GM12878 (cell line): ENCODE measurements at regions not wholly inside any gene's neighbourhood (a gene's known extent, or its start where the extent isn't known, plus 50 kb on each side); places are given as distances from the start of the nearest gene placed in this dataset.

Source experiments
- ATAC-seq: fragments of 200-7000 bp; cut with Tn5 transposase; 3 replicates; pipeline ENCODE4 v1.9.1; 2020; ENCODE audit warnings: mild to moderate bottlenecking, moderate library complexity
- BruUV-seq: library from RNA; stranded (reverse); fragments of 400-500 nt; replicated peaks from 2 replicates; lab custom pipeline; 2021; lab: Mats Ljungman, UMichigan
- CTCF ChIA-PET: fragments of 300-600 bp; sonication (Branson Sonifier 250); formaldehyde crosslinking; extraction: SDS; loops from one replicate; lab custom pipeline; 2021; ENCODE audit warnings: inconsistent platforms; lab: Yijun Ruan, JAX
- POLR2A ChIA-PET: fragments of 350-600 bp; formaldehyde crosslinking; extraction: SDS; loops from one replicate; lab custom pipeline; 2021; ENCODE audit warnings: inconsistent platforms; lab: Charles Lee
- RAD21 ChIA-PET: fragments of 300-600 bp; sonication (Branson Sonifier 250); formaldehyde crosslinking; loops from one replicate; lab custom pipeline; 2023; ENCODE audit warnings: antibody characterized with exemption; ENCODE audit not compliant: unreplicated experiment; lab: Charles Lee
- SMC1A ChIA-PET: fragments of 300-600 bp; sonication (Branson Sonifier 250); formaldehyde crosslinking; loops from one replicate; lab custom pipeline; 2023; ENCODE audit not compliant: unreplicated experiment, uncharacterized antibody; lab: Charles Lee
- DNase-seq: peaks from one replicate; pipeline ENCODE4 v3.0.0-alpha.2; 2011; ENCODE audit warnings: low read depth, low spot score
- FAIRE-seq: peaks from 3 replicates; lab custom pipeline; 2011; peaks lifted over from hg19 to GRCh38; lab: Jason Lieb, UNC
- H2AFZ ChIP-seq: 2 replicates; pipeline ENCODE4 v1.6.0; 2011; ENCODE audit warnings: low read depth, low read length, control low read depth; ENCODE audit not compliant: control insufficient read depth
- H3K27ac ChIP-seq: 2 replicates; pipeline ENCODE4 v1.5.1; 2011; ENCODE audit warnings: control low read depth; ENCODE audit not compliant: control insufficient read depth, insufficient read depth
- H3K27me3 ChIP-seq, 2 experiments: replicated peaks in 1 of 2; 2 replicates each; pipeline versions ENCODE4 v1.6.0 to v1.6.1; 2011; ENCODE audit warnings: low read length in 1 of 2; ENCODE audit not compliant: control insufficient read depth in 2 of 2, insufficient read depth in 2 of 2
- H3K36me3 ChIP-seq, 2 experiments: 2 replicates each; pipeline ENCODE4 v1.5.1; 2011; ENCODE audit warnings: low read length in 1 of 2; ENCODE audit not compliant: control insufficient read depth in 2 of 2, insufficient read depth in 2 of 2
- H3K4me1 ChIP-seq: 2 replicates; pipeline ENCODE4 v1.6.1; 2011; ENCODE audit warnings: mild to moderate bottlenecking, low read length, moderate library complexity, mixed read lengths; ENCODE audit not compliant: control insufficient read depth, insufficient read depth
- H3K4me2 ChIP-seq: 2 replicates; pipeline ENCODE4 v1.6.0; 2011; ENCODE audit warnings: control low read depth; ENCODE audit not compliant: control insufficient read depth, insufficient read depth
- H3K4me3 ChIP-seq: fragments of 200-600 bp; sonication (generic); 2 replicates; pipeline ENCODE4 v1.5.1; 2016
- H3K79me2 ChIP-seq: 2 replicates; pipeline ENCODE4 v1.6.0; 2011; ENCODE audit warnings: low read length; ENCODE audit not compliant: control insufficient read depth, insufficient read depth
- H3K9ac ChIP-seq: 2 replicates; pipeline ENCODE4 v1.8.0; 2011; ENCODE audit warnings: low read length, control low read depth, mixed read lengths; ENCODE audit not compliant: control insufficient read depth, insufficient read depth
- H3K9me3 ChIP-seq: replicated peaks from 3 replicates; pipeline ENCODE4 v1.5.1; 2011; ENCODE audit warnings: mild to moderate bottlenecking, low read length; ENCODE audit not compliant: control insufficient read depth, insufficient read depth
- H4K20me1 ChIP-seq: 2 replicates; pipeline ENCODE4 v1.6.0; 2011; ENCODE audit not compliant: control insufficient read depth, insufficient read depth
- BMI1 ChIP-seq: fragments of 450-650 bp; IDR thresholded peaks from 2 replicates; pipeline ENCODE4 v1.6.1; 2016; ENCODE audit warnings: mild to moderate bottlenecking, moderate library complexity, borderline replicate concordance
- CHD1 ChIP-seq: IDR thresholded peaks from 2 replicates; pipeline ENCODE4 v1.6.1; 2012; ENCODE audit warnings: low read depth, low read length, improper control_type of control experiment
- DPF2 ChIP-seq: fragments of 450-650 bp; IDR thresholded peaks from 2 replicates; pipeline ENCODE4 v1.6.1; 2017; ENCODE audit warnings: mild to moderate bottlenecking
- HDAC6 ChIP-seq: fragments of 200-600 bp; sonication (generic); IDR thresholded peaks from one replicate; pipeline ENCODE4 v1.8.0; 2017; ENCODE audit warnings: antibody characterized with exemption; ENCODE audit not compliant: unreplicated experiment
- KLF5 ChIP-seq: fragments of 450-650 bp; IDR thresholded peaks from 2 replicates; pipeline ENCODE4 v1.6.1; 2014; ENCODE audit warnings: mild to moderate bottlenecking; ENCODE audit not compliant: partially characterized antibody
- NFIC ChIP-seq: IDR thresholded peaks from 2 replicates; pipeline ENCODE4 v1.6.1; 2012; ENCODE audit warnings: low read depth, mild to moderate bottlenecking, inconsistent platforms, low read length, moderate library complexity
- NFYB ChIP-seq: IDR thresholded peaks from 2 replicates; pipeline ENCODE4 v1.6.1; 2011; ENCODE audit warnings: low read depth, mild to moderate bottlenecking, low read length, improper control_type of control experiment, moderate library complexity; ENCODE audit not compliant: insufficient read depth
- NRF1 ChIP-seq: conservative IDR thresholded peaks from 2 replicates; pipeline ENCODE4 v1.6.1; 2011; ENCODE audit warnings: mild to moderate bottlenecking, low read depth, low read length, improper control_type of control experiment
- RAD21 ChIP-seq: IDR thresholded peaks from 2 replicates; pipeline ENCODE4 v1.6.1; 2011; ENCODE audit warnings: mild to moderate bottlenecking, low read depth, low read length, moderate library complexity; ENCODE audit not compliant: insufficient read depth
- RUNX3 ChIP-seq: IDR thresholded peaks from 2 replicates; pipeline ENCODE4 v1.6.1; 2012; ENCODE audit warnings: low read length, inconsistent platforms
- SPI1 ChIP-seq: IDR thresholded peaks from 2 replicates; pipeline ENCODE4 v1.6.1; 2011; ENCODE audit warnings: low read depth, mild to moderate bottlenecking, low read length, moderate library complexity, borderline replicate concordance; ENCODE audit not compliant: insufficient read depth
- SREBF1 ChIP-seq: IDR thresholded peaks from 2 replicates; pipeline ENCODE4 v1.6.1; 2012; ENCODE audit warnings: mild to moderate bottlenecking, low read length
- ZNF207 ChIP-seq: fragments of 450-650 bp; IDR thresholded peaks from 2 replicates; pipeline ENCODE4 v1.6.1; 2014; ENCODE audit warnings: antibody characterized with exemption, mild to moderate bottlenecking, borderline replicate concordance
- ZNF622 ChIP-seq: fragments of 450-650 bp; IDR thresholded peaks from 2 replicates; pipeline ENCODE4 v1.6.1; 2017; ENCODE audit warnings: mild to moderate bottlenecking, inconsistent platforms
- WGBS: methylation state at CpG from one replicate; pipeline ENCODE4 v1.1.6; 2016; ENCODE audit warnings: low lambda C conversion rate; ENCODE audit not compliant: insufficient replicate concordance, insufficient coverage; ENCODE audit errors: missing lambda C conversion rate; 5-methylcytosine and 5-hydroxymethylcytosine counted together
- in situ Hi-C: fragments of 300-500 bp; cut with MboI; formaldehyde crosslinking; loops from 9 replicates; pipeline ENCODE4 v1.14.3; 2018; ENCODE audit warnings: mixed read lengths
- intact Hi-C: fragments of 100-400 bp; cut with micrococcal nuclease; formaldehyde crosslinking; loops from one replicate; pipeline ENCODE4 v1.14.2; 2022; ENCODE audit not compliant: unreplicated experiment
- TF ChIP-seq, protein P1 (sequence below): fragments of 150-350 bp; IDR thresholded peaks from 2 replicates; pipeline ENCODE4 v1.6.1; 2014; ENCODE audit warnings: mild to moderate bottlenecking, low read depth, low read length
- TF ChIP-seq, protein P2 (sequence below): fragments of 450-650 bp; IDR thresholded peaks from 2 replicates; pipeline ENCODE4 v1.6.1; 2018; ENCODE audit warnings: mild to moderate bottlenecking, low read depth, moderate library complexity; ENCODE audit not compliant: partially characterized antibody

DNA sequence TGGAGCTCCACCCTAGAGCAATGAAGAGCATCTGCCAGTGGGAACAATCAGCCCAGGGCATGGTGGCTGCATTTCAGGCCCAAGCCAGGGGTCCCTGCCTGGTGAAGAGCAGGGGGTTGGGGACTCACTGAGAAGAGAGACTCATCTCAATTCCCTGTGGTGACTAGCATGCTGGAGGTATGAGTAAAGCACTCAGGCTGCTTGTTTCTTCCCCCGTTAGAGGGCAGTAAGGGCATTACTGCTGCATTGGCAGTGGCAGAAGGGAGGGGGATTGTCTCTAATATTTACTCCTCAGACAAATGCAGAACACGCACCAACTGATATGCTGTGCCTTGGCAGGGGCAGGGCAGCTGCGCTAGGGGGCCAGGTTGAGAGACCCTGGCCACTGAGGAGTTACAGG, 329.1 kb downstream of the SLITRK5 start:
- no peak for ATAC-seq

DNA sequence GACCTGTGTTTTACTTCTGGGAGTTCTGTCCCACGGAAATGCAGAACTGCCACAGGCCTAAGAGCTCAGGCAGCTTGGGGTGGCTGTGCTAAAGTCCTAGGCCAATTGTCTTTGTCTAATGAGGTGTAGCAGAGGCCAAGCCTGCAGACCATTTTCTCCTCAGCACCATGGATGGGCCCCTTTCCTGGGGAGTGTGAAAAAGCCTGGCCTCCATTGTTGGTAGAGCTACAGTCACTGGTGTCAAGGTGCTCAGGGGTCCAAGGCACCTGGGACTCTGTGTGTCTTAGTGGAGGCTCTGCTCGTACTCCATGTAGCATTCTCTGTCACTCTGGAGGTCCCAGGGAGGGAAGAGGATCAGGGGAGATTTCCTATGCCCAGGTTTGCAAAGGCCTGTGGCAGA, 329.6 kb downstream of the SLITRK5 start:
- no peak overlapping the region for H3K27ac ChIP-seq
- WGBS, result 0% methylated on average over 2 of the region's 2 CpGs
- H3K79me2 ChIP-seq, result no peaks in the 10 kb centered on the region
- ATAC-seq (no peak), FAIRE-seq (no peak), DNase-seq (no peak)
- POLR2A ChIA-PET, result no interaction called here
- H3K4me2 ChIP-seq, result no peak overlapping the region
- no peaks in the 10 kb centered on the region for H4K20me1 ChIP-seq
- no peaks in the 10 kb centered on the region for H3K4me1 ChIP-seq
- no peak overlapping the region for H3K9ac ChIP-seq
- no TSS peak for BruUV-seq
- H3K27me3 ChIP-seq, result no peaks in the 10 kb centered on the region
- CTCF ChIA-PET, result no interaction called here
- SMC1A ChIA-PET, result interaction anchor here (1.1 kb wide), 1 partner anchor 1066 kb away, joined by 3 read pairs; no protein-coding TSS in a partner anchor
- H3K4me3 ChIP-seq, result no peak overlapping the region
- no peaks in the 10 kb centered on the region for H3K36me3 ChIP-seq
- intact Hi-C loops, result loop anchor here (10.0 kb wide), 1 partner anchor 1064 kb away; no protein-coding TSS in a partner anchor
- no peaks in the 10 kb centered on the region for H3K9me3 ChIP-seq
- RAD21 ChIA-PET, result no interaction called here
- no peak overlapping the region for H2AFZ ChIP-seq
- in situ Hi-C loops, result no loop called here
- no peak for TF ChIP-seq ZNF207
- TF ChIP-seq RAD21, result no peak
- no peak for TF ChIP-seq DPF2
- TF ChIP-seq HDAC6, result no peak
- no peak for TF ChIP-seq KLF5
- TF ChIP-seq NFYB, result no peak
- TF ChIP-seq BMI1, result no peak
- TF ChIP-seq, protein P1, sequence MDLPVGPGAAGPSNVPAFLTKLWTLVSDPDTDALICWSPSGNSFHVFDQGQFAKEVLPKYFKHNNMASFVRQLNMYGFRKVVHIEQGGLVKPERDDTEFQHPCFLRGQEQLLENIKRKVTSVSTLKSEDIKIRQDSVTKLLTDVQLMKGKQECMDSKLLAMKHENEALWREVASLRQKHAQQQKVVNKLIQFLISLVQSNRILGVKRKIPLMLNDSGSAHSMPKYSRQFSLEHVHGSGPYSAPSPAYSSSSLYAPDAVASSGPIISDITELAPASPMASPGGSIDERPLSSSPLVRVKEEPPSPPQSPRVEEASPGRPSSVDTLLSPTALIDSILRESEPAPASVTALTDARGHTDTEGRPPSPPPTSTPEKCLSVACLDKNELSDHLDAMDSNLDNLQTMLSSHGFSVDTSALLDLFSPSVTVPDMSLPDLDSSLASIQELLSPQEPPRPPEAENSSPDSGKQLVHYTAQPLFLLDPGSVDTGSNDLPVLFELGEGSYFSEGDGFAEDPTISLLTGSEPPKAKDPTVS, result no peak
- TF ChIP-seq, protein P2, sequence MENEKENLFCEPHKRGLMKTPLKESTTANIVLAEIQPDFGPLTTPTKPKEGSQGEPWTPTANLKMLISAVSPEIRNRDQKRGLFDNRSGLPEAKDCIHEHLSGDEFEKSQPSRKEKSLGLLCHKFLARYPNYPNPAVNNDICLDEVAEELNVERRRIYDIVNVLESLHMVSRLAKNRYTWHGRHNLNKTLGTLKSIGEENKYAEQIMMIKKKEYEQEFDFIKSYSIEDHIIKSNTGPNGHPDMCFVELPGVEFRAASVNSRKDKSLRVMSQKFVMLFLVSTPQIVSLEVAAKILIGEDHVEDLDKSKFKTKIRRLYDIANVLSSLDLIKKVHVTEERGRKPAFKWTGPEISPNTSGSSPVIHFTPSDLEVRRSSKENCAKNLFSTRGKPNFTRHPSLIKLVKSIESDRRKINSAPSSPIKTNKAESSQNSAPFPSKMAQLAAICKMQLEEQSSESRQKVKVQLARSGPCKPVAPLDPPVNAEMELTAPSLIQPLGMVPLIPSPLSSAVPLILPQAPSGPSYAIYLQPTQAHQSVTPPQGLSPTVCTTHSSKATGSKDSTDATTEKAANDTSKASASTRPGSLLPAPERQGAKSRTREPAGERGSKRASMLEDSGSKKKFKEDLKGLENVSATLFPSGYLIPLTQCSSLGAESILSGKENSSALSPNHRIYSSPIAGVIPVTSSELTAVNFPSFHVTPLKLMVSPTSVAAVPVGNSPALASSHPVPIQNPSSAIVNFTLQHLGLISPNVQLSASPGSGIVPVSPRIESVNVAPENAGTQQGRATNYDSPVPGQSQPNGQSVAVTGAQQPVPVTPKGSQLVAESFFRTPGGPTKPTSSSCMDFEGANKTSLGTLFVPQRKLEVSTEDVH, result no peak
- TF ChIP-seq CHD1, result no peak
- TF ChIP-seq RUNX3, result no peak
- TF ChIP-seq NRF1, result no peak
- no peak for TF ChIP-seq NFIC
- no peak for TF ChIP-seq SPI1

More for the DNA sequence above, 329.1 kb downstream of the SLITRK5 start:
- Histone ChIP-seq H2AFZ (no peak overlapping the region), H3K79me2 (no peaks in the 10 kb centered on the region), H4K20me1 (no peaks in the 10 kb centered on the region), H3K36me3 (no peaks in the 10 kb centered on the region), H3K27me3 (no peaks in the 10 kb centered on the region), H3K9ac (no peak overlapping the region), H3K4me3 (no peak overlapping the region), H3K4me2 (no peak overlapping the region), H3K9me3 (no peaks in the 10 kb centered on the region), H3K27ac (no peak overlapping the region), H3K4me1 (no peaks in the 10 kb centered on the region)
- no peak for DNase-seq
- POLR2A ChIA-PET, result no interaction called here
- BruUV-seq, result no TSS peak
- CTCF ChIA-PET, result interaction anchor here (1.0 to 1.5 kb wide), 2 partner anchors 15 to 1067 kb away, joined by 3 read pairs; no protein-coding TSS in a partner anchor
- in situ Hi-C loops, result no loop called here
- intact Hi-C loops, result loop anchor here (10.0 kb wide), 1 partner anchor 1065 kb away; no protein-coding TSS in a partner anchor
- SMC1A ChIA-PET, result interaction anchor here (1.1 kb wide), 1 partner anchor 1067 kb away, joined by 3 read pairs; no protein-coding TSS in a partner anchor
- no peak for FAIRE-seq
- 18% methylated on average over 2 of the region's 3 CpGs for WGBS
- RAD21 ChIA-PET, result no interaction called here
- TF ChIP-seq SREBF1 (no peak), ZNF622 (no peak)
